Neuron (in vitro differentiated cells): ENCODE measurements at regions not wholly inside any gene's neighbourhood (a gene's known extent, or its start where the extent isn't known, plus 50 kb on each side); places are given as distances from the start of the nearest gene placed in this dataset.
A peak's percentile ranks its signal among the peaks of the same experiment; 100 is the strongest.
"Not testable (repeated sequence)": the region's sequence is repeated elsewhere in the genome, so short reads cannot be mapped to it uniquely, and the experiment has no call there.

Experiments used
- H2AFZ ChIP-seq: one replicate; pipeline ENCODE4 v1.6.1; 2013; ENCODE audit warnings: low read depth, mild to moderate bottlenecking, inconsistent platforms, low read length, moderate library complexity
- H3K27me3 ChIP-seq: one replicate; pipeline ENCODE4 v1.6.1; 2013; ENCODE audit warnings: low read length; ENCODE audit not compliant: insufficient read depth
- H3K36me3 ChIP-seq: one replicate; pipeline ENCODE4 v1.6.1; 2013; ENCODE audit warnings: low read length; ENCODE audit not compliant: insufficient read depth
- H3K4me1 ChIP-seq: one replicate; pipeline ENCODE4 v1.6.1; 2013; ENCODE audit warnings: low read length; ENCODE audit not compliant: insufficient read depth
- H3K4me3 ChIP-seq: 2 replicates; pipeline ENCODE4 v1.5.1; 2013; ENCODE audit warnings: mild to moderate bottlenecking, low read length, moderate library complexity
- H3K9me3 ChIP-seq: one replicate; pipeline ENCODE4 v1.6.1; 2013; ENCODE audit warnings: low read length

DNA sequence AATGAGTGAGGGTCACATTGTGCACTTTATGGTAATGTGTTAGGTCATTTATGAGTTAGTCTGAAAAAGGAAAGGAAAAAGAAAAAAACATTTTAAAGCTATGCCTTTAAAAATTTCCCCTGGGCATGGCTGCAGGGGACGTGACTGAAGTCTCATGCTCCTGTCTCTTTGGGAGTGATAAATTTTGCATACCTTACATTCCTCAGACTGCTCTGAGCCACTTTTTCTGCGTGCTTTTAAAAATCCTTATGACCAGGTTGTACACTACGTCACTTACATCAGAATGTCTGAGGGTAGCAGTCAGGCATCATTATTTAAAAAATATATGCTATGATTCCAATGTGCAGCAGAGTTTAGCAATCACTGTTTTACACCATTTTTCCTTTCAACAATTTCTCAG is 121.2 kb downstream of the RFPL4B start:
- Histone ChIP-seq H3K27me3 (no peaks in the 10 kb centered on the region), H2AFZ (no peak overlapping the region), H3K36me3 (no peaks in the 10 kb centered on the region), H3K4me3 (no peak overlapping the region), H3K9me3 (no peaks in the 10 kb centered on the region), H3K4me1 (peaks cover 1% of the 10 kb centered on the region)

DNA sequence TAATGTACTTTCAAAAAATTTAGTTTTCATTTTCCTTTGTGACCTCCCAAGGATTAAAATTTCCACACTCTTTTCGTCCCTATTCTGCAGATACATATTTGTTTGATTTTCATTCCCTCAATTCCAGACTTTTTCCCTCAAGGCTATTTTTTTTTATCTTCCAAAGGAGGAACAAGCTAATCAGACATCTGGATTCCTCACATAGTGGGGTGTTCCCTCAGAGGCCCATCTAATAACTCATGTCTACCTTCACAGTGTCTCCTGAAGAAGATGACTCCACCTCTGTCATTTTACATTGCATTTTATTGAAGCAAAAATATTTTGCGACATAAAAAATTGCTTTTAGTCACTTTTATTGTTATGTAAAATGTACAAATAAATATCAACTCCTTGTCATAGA is 122.2 kb downstream of the RFPL4B start:
- Histone ChIP-seq H3K9me3 (no peaks in the 10 kb centered on the region), H3K27me3 (no peaks in the 10 kb centered on the region), H3K4me1 (peaks cover 1% of the 10 kb centered on the region), H3K36me3 (no peaks in the 10 kb centered on the region), H2AFZ (no peak overlapping the region), H3K4me3 (no peak overlapping the region)

DNA sequence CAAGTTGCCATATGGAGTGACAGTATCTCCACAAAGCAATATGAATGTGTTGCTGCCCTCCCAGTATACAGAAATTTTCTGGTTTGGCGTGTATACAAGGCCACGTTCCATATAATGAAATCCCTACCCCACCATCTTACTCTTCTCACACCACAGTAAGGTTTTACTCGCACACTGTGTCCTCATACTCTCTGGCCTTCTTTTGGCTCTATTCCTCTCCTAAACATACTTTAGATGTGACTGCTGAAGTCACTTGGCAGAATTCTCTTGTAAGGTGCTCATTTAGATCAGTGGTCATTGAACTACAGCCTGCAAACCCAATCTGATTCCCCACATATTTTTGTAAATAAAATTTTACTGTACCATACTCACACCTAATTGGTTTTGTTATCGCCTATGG is 123.2 kb downstream of the RFPL4B start:
- Histone ChIP-seq H2AFZ (no peak overlapping the region), H3K4me3 (no peak overlapping the region), H3K36me3 (no peaks in the 10 kb centered on the region), H3K4me1 (peaks cover 1% of the 10 kb centered on the region), H3K9me3 (no peaks in the 10 kb centered on the region), H3K27me3 (no peaks in the 10 kb centered on the region)

DNA sequence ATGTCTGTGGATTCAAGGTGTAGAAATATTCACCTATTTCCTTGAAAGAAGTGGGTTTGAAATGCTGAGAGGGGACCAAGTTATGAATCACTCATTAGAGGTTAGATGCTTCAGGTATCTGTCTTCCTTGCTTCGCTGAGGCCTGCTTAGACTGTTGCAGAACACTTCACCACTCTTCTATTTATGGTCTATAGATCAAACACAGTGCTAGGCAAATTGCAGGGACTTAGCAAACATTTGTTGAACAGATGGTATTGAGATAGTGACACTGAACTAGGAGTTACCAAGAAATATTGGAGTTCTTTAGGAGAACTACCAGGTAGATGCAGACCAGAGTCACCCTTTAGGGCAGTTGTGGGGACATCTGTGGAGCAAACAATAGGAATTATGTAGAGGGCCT is 123.8 kb downstream of the RFPL4B start:
- no peaks in the 10 kb centered on the region for H3K36me3 ChIP-seq
- H3K4me3 ChIP-seq: no peak overlapping the region
- H2AFZ ChIP-seq: no peak overlapping the region
- no peaks in the 10 kb centered on the region for H3K9me3 ChIP-seq
- H3K27me3 ChIP-seq: no peaks in the 10 kb centered on the region
- H3K4me1 ChIP-seq: peaks cover 1% of the 10 kb centered on the region

DNA sequence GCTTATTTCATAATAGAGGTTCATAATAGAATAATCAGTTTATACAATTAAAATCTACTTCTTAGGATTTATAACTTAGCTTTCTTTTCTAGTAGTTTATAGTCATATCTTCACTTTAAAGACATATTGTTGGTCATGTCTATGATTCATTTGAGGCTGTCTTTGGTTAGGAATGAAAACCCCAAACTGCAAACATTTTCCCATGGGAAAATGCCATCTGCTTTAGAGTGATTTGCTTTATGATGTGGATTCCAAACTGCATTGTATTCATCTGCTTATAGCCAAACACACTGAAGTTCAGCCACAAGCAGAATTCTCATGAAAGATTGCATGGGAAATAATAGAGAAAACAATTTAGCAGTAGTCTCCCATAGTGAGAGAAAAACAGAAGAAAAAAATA is 128.0 kb downstream of the RFPL4B start:
- H3K27me3 ChIP-seq: no peaks in the 10 kb centered on the region
- H3K36me3 ChIP-seq: no peaks in the 10 kb centered on the region
- H2AFZ ChIP-seq: no peak overlapping the region
- no peak overlapping the region for H3K4me3 ChIP-seq
- H3K4me1 ChIP-seq: no peaks in the 10 kb centered on the region
- H3K9me3 ChIP-seq: no peaks in the 10 kb centered on the region

DNA sequence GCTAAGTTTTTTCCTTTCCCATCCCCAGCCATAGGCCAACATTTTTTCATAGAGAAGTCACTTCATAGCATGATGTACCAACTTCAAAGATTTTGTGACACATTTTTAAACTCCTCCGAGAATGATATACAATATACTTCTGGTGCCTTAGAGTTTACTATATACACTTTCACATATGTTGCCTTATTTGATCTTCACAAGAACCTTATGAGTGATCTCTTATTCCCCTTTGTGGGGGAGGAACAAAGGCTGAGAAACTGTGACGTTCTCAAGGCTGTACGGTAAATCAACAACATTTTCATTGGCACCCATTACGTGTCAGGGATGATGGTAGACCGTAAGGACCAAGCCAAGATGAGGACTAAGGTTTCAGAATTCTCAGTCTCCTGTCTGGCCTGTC is 130.0 kb downstream of the RFPL4B start:
- Histone ChIP-seq H3K36me3 (no peaks in the 10 kb centered on the region), H2AFZ (no peak overlapping the region), H3K4me1 (no peaks in the 10 kb centered on the region), H3K27me3 (no peaks in the 10 kb centered on the region), H3K9me3 (no peaks in the 10 kb centered on the region), H3K4me3 (no peak overlapping the region)

DNA sequence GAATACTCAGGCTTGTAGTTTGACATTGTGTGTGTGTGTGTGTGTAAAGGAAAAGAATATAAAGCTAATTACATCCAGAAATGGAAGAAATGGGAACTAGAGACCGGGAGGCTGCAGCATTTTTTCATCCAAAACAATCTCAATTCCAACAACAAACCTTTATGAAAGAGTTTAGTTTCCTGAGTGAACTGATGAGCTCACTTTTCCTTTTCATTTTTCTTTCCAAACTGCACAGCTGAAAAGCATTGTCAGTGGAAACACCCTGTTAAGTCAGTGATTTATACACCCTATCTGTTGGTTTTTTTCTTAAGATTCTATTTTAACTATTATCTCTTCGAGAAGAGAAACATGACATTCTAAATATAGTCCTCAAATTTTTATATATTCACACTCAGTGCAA is 130.9 kb downstream of the RFPL4B start:
- Histone ChIP-seq H3K36me3 (no peaks in the 10 kb centered on the region), H3K4me1 (no peaks in the 10 kb centered on the region), H3K4me3 (no peak overlapping the region), H2AFZ (no peak overlapping the region), H3K9me3 (no peaks in the 10 kb centered on the region), H3K27me3 (no peaks in the 10 kb centered on the region)

DNA sequence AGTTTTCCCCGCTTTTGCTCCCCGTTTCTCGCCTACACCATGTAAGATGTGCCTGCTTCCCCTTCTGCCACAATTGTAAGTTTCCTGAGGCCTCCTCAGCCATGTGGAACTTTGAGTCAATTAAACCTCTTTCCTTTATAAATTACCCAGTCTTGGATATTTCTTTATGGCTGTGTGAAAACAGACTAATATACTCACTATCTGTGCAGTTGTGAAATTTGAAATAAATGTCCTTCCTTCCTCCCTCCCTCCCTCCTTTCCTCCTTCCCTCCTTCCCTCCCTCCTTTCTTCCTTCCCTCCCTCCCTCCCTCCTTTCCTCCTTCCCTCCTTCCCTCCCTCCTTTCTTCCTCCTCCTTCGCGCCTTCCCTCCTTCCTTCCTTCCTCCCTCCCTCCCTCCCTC is 132.8 kb downstream of the RFPL4B start:
- H3K4me1 ChIP-seq, H3K9me3 ChIP-seq, H3K36me3 ChIP-seq, H3K27me3 ChIP-seq, H3K4me3 ChIP-seq, H2AFZ ChIP-seq: not testable (repeated sequence)

DNA sequence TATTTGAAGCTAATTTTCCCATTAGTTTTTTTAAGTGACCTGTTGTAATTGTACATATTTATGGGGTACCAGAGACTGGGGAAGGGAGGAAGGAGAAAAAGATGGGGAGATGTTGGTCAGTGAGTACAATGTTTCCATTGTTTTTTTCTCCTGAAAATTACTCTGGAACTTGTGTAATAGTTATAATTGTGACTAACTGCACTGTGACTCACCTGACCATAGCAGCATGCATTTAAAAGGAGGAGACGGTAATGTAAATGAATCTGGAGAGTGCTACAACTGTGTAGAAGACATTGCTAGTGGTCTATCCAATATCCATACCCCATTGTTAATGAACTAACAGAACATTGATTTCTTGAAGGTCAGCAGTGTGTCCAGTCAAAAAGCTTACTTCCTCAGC is 133.4 kb downstream of the RFPL4B start:
- H3K36me3 ChIP-seq: no peaks in the 10 kb centered on the region
- no peaks in the 10 kb centered on the region for H3K27me3 ChIP-seq
- H3K9me3 ChIP-seq: no peaks in the 10 kb centered on the region
- no peak overlapping the region for H3K4me3 ChIP-seq
- peaks cover 4% of the 10 kb centered on the region for H3K4me1 ChIP-seq
- no peak overlapping the region for H2AFZ ChIP-seq

DNA sequence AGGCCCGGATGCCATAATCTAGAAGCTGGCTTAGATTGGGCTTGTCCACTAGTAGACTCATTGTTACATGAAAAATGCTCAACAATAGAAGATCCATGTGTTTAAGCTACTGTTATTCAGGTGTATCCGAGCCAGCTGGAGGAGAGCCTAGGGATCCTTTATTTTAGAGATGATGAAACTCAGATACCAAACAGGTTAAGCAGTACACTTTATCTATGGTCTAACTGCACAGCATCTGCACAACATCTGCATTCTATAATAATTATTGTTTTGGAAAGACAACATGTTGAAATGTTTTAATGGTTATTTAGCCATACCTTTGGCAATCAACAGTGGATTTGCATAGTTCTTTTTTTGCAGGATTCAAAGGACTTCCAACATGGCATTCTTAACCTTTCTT is 134.1 kb downstream of the RFPL4B start:
- Histone ChIP-seq H3K4me1 (peaks cover 6% of the 10 kb centered on the region), H3K27me3 (no peaks in the 10 kb centered on the region), H3K9me3 (no peaks in the 10 kb centered on the region), H3K36me3 (no peaks in the 10 kb centered on the region), H3K4me3 (no peak overlapping the region), H2AFZ (no peak overlapping the region)

DNA sequence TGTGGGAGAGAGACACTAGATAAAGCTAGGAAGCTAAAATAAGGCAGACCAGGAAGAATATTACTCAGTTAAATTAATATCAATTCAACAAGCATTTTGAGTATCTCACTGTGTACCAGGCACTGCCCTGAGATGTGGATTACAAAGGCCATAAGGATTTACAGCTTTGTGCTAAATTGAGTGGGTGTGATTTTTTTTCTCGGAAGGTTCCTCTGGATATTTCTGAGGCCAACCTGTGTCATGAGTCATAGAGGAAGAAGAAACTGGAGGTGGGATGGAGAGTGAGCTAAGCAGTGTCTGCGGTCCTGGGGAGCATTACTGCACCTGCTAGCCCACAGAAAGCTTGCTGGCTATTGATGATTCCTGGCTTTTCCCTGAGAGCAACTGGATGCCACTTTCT is 135.2 kb downstream of the RFPL4B start:
- Histone ChIP-seq H3K9me3 (no peaks in the 10 kb centered on the region), H3K36me3 (no peaks in the 10 kb centered on the region), H3K4me1 (peaks cover 11% of the 10 kb centered on the region), H3K4me3 (no peak overlapping the region), H3K27me3 (no peaks in the 10 kb centered on the region), H2AFZ (no peak overlapping the region)

DNA sequence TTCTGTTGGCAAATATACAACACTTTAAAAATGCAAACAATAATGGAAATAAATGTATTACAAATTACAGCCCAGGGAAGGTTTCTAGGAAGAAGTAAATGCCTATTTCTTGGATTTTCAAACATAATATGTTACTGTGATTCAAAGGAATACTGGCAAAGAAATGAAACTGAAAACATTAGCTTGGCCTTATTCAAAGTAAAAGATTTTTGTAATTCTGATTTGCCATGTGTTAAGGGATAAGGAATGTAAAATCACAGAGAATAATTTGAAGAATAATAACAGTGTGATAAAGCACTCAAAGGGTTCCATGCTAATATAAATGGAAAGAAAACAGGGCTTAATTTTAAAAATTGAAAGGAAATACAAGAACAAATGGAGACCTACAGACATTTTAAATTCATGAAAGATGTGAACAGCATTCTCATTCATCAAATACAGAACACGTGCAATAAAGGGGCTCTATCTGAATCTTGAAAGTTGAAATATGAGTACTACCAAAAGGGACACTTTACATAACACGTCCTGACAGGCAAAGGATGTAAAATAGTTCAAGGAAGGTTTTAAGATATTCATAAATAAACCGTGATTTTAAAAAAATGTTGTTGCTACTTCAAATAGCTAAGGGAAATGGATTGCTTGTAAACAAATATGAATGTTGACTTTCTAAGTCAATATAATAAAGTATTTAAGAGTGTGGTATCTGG is 138.1 kb downstream of the RFPL4B start:
- H3K9me3 ChIP-seq: no peaks in the 10 kb centered on the region
- no peak overlapping the region for H3K4me3 ChIP-seq
- no peaks in the 10 kb centered on the region for H3K27me3 ChIP-seq
- H2AFZ ChIP-seq: peak overlapping the region; percentile 65
- H3K4me1 ChIP-seq: peaks cover 18% of the 10 kb centered on the region
- H3K36me3 ChIP-seq: no peaks in the 10 kb centered on the region

DNA sequence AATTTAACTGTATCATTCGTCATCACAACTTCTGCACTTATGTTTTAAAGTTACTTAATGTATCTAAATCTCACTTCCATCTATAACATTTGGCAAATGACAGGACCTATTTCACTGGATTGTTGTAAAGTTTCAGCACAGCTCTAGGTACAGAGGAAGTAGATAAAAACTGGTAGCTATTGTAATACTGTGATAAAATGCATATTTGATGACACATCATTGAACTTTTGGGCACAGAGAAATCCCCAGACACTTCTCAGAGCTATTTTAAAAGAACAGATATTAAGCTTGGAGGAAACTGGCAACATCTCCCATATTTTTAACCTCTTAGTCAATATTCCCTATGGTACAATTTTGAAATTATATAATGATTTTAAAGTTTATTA is 138.7 kb downstream of the RFPL4B start:
- Histone ChIP-seq H2AFZ (peak overlapping the region; percentile 65), H3K4me3 (no peak overlapping the region), H3K27me3 (no peaks in the 10 kb centered on the region), H3K36me3 (no peaks in the 10 kb centered on the region), H3K9me3 (no peaks in the 10 kb centered on the region), H3K4me1 (peaks cover 18% of the 10 kb centered on the region)

DNA sequence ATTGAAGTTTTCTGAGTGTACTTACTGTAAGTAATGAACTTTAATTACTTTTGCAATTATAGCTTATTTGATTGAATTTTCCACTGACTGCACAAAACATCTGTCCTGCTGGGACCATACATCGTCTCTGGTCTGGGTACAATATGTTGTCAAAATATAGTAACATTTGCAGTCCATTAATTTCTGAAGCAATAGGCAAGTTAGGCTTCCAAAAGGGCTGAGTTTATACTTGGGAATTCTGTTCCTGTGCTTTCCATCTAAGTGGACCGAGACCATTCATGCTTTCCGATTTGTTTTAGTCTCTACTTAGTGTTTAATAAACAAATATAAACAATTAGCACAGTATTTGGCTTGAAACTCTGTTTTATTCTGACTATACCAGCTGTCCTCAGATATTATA is 139.3 kb downstream of the RFPL4B start:
- Histone ChIP-seq H2AFZ (no peak overlapping the region), H3K27me3 (no peaks in the 10 kb centered on the region), H3K4me1 (peaks cover 18% of the 10 kb centered on the region), H3K4me3 (no peak overlapping the region), H3K36me3 (no peaks in the 10 kb centered on the region), H3K9me3 (no peaks in the 10 kb centered on the region)
